ENCODE measurements at regions not wholly inside any gene's neighbourhood (a gene's known extent, or its start where the extent isn't known, plus 50 kb on each side); places are given as distances from the start of the nearest gene placed in this dataset.

- Histone ChIP-seq H3K27me3 (no peaks in the 10 kb centered on the region), H3K36me3 (replicated peaks in 1 of 2; ENCODE audit: insufficient read depth in 1 of 2, low read depth in 2 of 2) (no peaks in the 10 kb centered on the region), H3K4me3 (no peak overlapping the region), H3K9me3 (no peaks in the 10 kb centered on the region), H3K27ac (no peak overlapping the region), H3K4me1 (no peaks in the 10 kb centered on the region)
- WGBS, 2 donors: 37 to 43% methylated on average over 3 of the region's 3 CpGs
- TF ChIP-seq CTCF (IDR thresholded peaks at IDR 0.05): no peak
- TF ChIP-seq POLR2A (IDR thresholded peaks at IDR 0.05): no peak
- DNase-seq (no peak), ATAC-seq (no peak)
- intact Hi-C loops (cut with DNase I): no loop called here
These were observed 235.2 kb upstream of the SRRM4 start for GRCh38 chr12:118746176-118746575.

- TF ChIP-seq POLR2A (IDR thresholded peaks at IDR 0.05) (no peak), CTCF (IDR thresholded peaks at IDR 0.05) (no peak)
- no peak for ATAC-seq
- DNase-seq: no peak
- no peaks in the 10 kb centered on the region for H3K9me3 ChIP-seq
- no peak overlapping the region for H3K4me3 ChIP-seq
- intact Hi-C loops (cut with DNase I): no loop called here
- no peaks in the 10 kb centered on the region for H3K4me1 ChIP-seq
- no peaks in the 10 kb centered on the region for H3K36me3 ChIP-seq (replicated peaks in 1 of 2; ENCODE audit: insufficient read depth in 1 of 2, low read depth in 2 of 2)
- no peaks in the 10 kb centered on the region for H3K27me3 ChIP-seq
- no peak overlapping the region for H3K27ac ChIP-seq
- WGBS, 2 donors: 41 to 46% methylated on average over 2 of the region's 2 CpGs
These were observed 234.4 kb upstream of the SRRM4 start for GRCh38 chr12:118746960-118747359.

- H3K4me3 ChIP-seq: no peak overlapping the region
- TF ChIP-seq POLR2A (IDR thresholded peaks at IDR 0.05): no peak
- TF ChIP-seq CTCF (IDR thresholded peaks at IDR 0.05): no peak
- H3K9me3 ChIP-seq: no peaks in the 10 kb centered on the region
- no peaks in the 10 kb centered on the region for H3K27me3 ChIP-seq
- no peak overlapping the region for H3K27ac ChIP-seq
- DNase-seq: no peak
- ATAC-seq: no peak
- intact Hi-C loops (cut with DNase I): no loop called here
- no peaks in the 10 kb centered on the region for H3K4me1 ChIP-seq
- no peaks in the 10 kb centered on the region for H3K36me3 ChIP-seq (replicated peaks in 1 of 2; ENCODE audit: insufficient read depth in 1 of 2, low read depth in 2 of 2)
These were observed 233.6 kb upstream of the SRRM4 start for GRCh38 chr12:118747771-118748170.

- H3K36me3 ChIP-seq (replicated peaks in 1 of 2; ENCODE audit: insufficient read depth in 1 of 2, low read depth in 2 of 2): no peaks in the 10 kb centered on the region
- no peaks in the 10 kb centered on the region for H3K27me3 ChIP-seq
- DNase-seq (no peak), ATAC-seq (no peak)
- no peak overlapping the region for H3K27ac ChIP-seq
- 69 to 73% methylated on average over 7 of the region's 7 CpGs for WGBS, 2 donors
- no peaks in the 10 kb centered on the region for H3K4me1 ChIP-seq
- no peak overlapping the region for H3K4me3 ChIP-seq
- intact Hi-C loops (cut with DNase I): no loop called here
- no peak for TF ChIP-seq POLR2A (IDR thresholded peaks at IDR 0.05)
- no peak for TF ChIP-seq CTCF (IDR thresholded peaks at IDR 0.05)
- H3K9me3 ChIP-seq: no peaks in the 10 kb centered on the region
These were observed 232.6 kb upstream of the SRRM4 start for GRCh38 chr12:118748478-118749380.

GRCh38 chr12:118749646-118750045 is 231.7 kb upstream of the SRRM4 start:
- ATAC-seq (no peak), DNase-seq (no peak)
- no peak for TF ChIP-seq POLR2A (IDR thresholded peaks at IDR 0.05)
- TF ChIP-seq CTCF (IDR thresholded peaks at IDR 0.05): no peak
- 49 to 70% methylated on average over 6 of the region's 6 CpGs for WGBS, 2 donors
- H3K9me3 ChIP-seq: no peaks in the 10 kb centered on the region
- H3K27me3 ChIP-seq: no peaks in the 10 kb centered on the region
- H3K4me3 ChIP-seq: no peak overlapping the region
- H3K36me3 ChIP-seq (replicated peaks in 1 of 2; ENCODE audit: insufficient read depth in 1 of 2, low read depth in 2 of 2): no peaks in the 10 kb centered on the region
- intact Hi-C loops (cut with DNase I): no loop called here
- H3K27ac ChIP-seq: no peak overlapping the region
- no peaks in the 10 kb centered on the region for H3K4me1 ChIP-seq
